Upper lobe of right lung (tissue), 1 donor: ENCODE measurements at regions not wholly inside any gene's neighbourhood (a gene's known extent, or its start where the extent isn't known, plus 50 kb on each side); places are given as distances from the start of the nearest gene placed in this dataset.

ENCODE experiments used
- ATAC-seq: fragments of 200-7000 bp; cut with Tn5 transposase; one replicate; pipeline ENCODE4 v1.9.1; 2020; ENCODE audit warnings: mild to moderate bottlenecking, moderate library complexity
- DNase-seq: peaks from one replicate; pipeline ENCODE4 v3.0.0-alpha.2; 2020
- H3K27ac ChIP-seq: fragments of 200-600 bp; one replicate; pipeline ENCODE4 v1.8.0; 2022
- H3K27me3 ChIP-seq: fragments of 200-600 bp; one replicate; pipeline ENCODE4 v1.8.0; 2022; ENCODE audit warnings: mild to moderate bottlenecking
- H3K36me3 ChIP-seq: fragments of 200-600 bp; one replicate; pipeline ENCODE4 v1.8.0; 2022
- H3K4me1 ChIP-seq: fragments of 200-600 bp; one replicate; pipeline ENCODE4 v1.8.0; 2022
- H3K4me3 ChIP-seq: fragments of 200-600 bp; one replicate; pipeline ENCODE4 v1.8.0; 2022; ENCODE audit warnings: mild to moderate bottlenecking
- H3K9me3 ChIP-seq: fragments of 200-600 bp; one replicate; pipeline ENCODE4 v1.8.0; 2022
- intact Hi-C: fragments of 100-400 bp; cut with DNase I; formaldehyde crosslinking; loops from one replicate; pipeline ENCODE4 v1.11.0; 2022
- TF ChIP-seq, protein P1 (sequence below): fragments of 200-600 bp; IDR thresholded peaks from one replicate; pipeline ENCODE4 v1.8.0; 2022; ENCODE audit warnings: antibody characterized with exemption
- donor health status: DM: no; HTN: yes; CAD: no; lungs with severe emphysema.

DNA sequence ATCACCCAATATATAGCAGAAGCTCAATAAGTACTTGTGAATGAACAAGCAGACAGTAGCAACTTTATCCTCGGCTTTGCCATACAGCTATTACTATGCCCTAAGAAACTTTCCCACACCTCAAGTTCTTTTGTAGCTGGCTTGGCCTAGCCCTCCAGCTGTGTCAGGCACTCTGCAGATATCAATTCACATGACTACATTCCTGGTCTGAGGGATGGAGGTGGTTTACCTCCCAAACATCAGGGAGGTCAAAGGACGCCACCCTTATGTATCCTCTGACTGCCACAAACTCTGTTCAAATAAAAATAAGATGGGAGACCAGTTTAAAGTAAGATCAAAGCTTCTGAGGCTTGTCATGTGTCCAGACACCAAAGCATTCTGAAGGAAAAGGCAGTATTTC is 416.3 kb downstream of the PIK3R1 start:
- no peak for ATAC-seq
- Histone ChIP-seq H3K4me1 (no peaks in the 10 kb centered on the region), H3K4me3 (no peak overlapping the region), H3K36me3 (no peaks in the 10 kb centered on the region), H3K27ac (no peak overlapping the region), H3K27me3 (no peaks in the 10 kb centered on the region), H3K9me3 (no peaks in the 10 kb centered on the region)
- DNase-seq, result no peak
- intact Hi-C loops, result no loop called here
- TF ChIP-seq, protein P1, sequence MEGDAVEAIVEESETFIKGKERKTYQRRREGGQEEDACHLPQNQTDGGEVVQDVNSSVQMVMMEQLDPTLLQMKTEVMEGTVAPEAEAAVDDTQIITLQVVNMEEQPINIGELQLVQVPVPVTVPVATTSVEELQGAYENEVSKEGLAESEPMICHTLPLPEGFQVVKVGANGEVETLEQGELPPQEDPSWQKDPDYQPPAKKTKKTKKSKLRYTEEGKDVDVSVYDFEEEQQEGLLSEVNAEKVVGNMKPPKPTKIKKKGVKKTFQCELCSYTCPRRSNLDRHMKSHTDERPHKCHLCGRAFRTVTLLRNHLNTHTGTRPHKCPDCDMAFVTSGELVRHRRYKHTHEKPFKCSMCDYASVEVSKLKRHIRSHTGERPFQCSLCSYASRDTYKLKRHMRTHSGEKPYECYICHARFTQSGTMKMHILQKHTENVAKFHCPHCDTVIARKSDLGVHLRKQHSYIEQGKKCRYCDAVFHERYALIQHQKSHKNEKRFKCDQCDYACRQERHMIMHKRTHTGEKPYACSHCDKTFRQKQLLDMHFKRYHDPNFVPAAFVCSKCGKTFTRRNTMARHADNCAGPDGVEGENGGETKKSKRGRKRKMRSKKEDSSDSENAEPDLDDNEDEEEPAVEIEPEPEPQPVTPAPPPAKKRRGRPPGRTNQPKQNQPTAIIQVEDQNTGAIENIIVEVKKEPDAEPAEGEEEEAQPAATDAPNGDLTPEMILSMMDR, result no peak

DNA sequence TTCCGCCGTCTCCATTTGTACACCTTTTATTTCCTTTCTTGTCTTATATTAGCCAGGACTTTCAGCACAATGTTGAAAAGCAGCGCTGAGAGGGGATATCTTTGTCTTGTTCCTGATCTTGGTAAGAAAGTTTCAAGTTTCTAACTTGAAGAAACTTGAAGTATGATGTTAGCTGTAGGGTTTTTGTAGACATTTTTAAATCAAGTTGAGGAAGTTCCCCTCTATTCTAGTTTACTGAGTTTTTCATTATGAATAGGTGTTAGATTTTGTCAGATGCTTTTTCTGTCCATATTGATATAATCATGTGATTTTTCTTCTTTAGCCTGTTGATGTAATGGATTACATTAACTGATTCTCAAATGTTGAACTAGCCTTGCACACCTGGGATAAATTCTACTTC is 425.7 kb downstream of the PIK3R1 start:
- Histone ChIP-seq H3K4me1 (no peaks in the 10 kb centered on the region), H3K36me3 (no peaks in the 10 kb centered on the region), H3K9me3 (no peaks in the 10 kb centered on the region), H3K4me3 (no peak overlapping the region), H3K27ac (no peak overlapping the region), H3K27me3 (no peaks in the 10 kb centered on the region)
- no peak for ATAC-seq
- intact Hi-C loops, result no loop called here
- TF ChIP-seq, protein P1, result no peak
- no peak for DNase-seq

DNA sequence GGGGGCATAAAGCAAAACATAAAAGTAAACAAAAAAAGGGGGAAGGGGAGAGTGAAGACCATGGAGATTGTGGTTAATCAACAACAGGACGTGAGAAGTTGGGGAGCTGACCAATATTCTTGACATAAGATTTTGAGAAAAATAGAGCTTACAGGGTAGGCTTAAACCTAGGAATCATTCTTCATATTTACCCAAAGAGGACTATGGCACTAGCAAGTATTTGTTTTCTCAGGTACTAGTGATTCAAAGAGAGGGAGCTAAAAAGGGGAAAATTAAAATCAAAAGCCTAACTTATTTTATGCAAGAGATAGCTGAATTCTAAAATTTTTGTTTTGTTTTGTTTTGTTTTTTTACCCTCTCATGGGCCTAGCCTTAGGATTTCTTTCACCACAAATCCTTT is 427.5 kb downstream of the PIK3R1 start:
- ATAC-seq, result no peak
- H3K27ac ChIP-seq, result no peak overlapping the region
- DNase-seq, result no peak
- intact Hi-C loops, result no loop called here
- TF ChIP-seq, protein P1, result no peak
- no peaks in the 10 kb centered on the region for H3K36me3 ChIP-seq
- no peaks in the 10 kb centered on the region for H3K4me1 ChIP-seq
- H3K4me3 ChIP-seq, result no peak overlapping the region
- H3K9me3 ChIP-seq, result no peaks in the 10 kb centered on the region
- H3K27me3 ChIP-seq, result no peaks in the 10 kb centered on the region

DNA sequence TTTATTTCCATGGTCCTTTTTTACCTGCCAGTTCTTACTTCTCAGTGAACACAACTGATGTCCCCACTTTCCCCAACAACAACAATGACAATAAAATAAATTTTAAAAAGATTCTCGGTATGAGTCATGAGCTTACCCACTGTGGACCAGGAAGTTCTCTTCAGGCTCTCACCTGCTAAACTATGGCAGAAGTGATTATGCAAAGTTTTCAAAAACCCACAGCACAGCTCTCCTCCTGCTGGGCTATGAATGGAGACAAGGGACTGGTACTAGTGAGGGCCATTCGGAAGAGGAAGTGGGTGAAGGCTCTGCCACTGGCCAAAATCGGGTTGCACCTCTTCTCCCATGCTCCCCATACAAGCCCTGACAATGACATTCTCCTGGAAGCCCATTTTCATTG is 429.4 kb downstream of the PIK3R1 start:
- H3K9me3 ChIP-seq, result no peaks in the 10 kb centered on the region
- TF ChIP-seq, protein P1, result no peak
- H3K27ac ChIP-seq, result no peak overlapping the region
- H3K4me3 ChIP-seq, result no peak overlapping the region
- H3K4me1 ChIP-seq, result no peaks in the 10 kb centered on the region
- no peaks in the 10 kb centered on the region for H3K27me3 ChIP-seq
- H3K36me3 ChIP-seq, result no peaks in the 10 kb centered on the region
- DNase-seq, result no peak
- intact Hi-C loops, result no loop called here
- ATAC-seq, result no peak

DNA sequence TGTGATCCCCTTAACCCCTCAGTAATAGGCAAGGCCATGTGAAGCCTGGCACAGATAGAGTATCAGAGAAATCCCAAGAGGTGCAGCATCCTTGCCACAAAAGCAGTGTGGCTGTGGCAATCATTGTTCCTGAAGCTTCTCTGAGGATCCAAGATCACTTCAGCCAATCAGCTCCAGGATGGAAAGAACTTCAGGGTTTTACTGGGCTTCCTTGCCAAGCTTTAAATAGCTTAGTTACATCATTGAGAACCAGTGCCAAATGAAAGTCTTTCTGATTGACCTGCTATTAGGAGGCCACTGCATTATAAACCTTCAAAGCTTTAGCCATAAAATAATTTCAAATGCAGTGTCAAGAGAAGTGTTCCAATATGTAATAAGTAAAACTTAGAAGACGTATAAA is 430.6 kb downstream of the PIK3R1 start:
- H3K27ac ChIP-seq, result no peak overlapping the region
- no peak for DNase-seq
- no peak overlapping the region for H3K4me3 ChIP-seq
- H3K4me1 ChIP-seq, result no peaks in the 10 kb centered on the region
- intact Hi-C loops, result no loop called here
- no peaks in the 10 kb centered on the region for H3K9me3 ChIP-seq
- TF ChIP-seq, protein P1, result no peak
- ATAC-seq, result no peak
- no peaks in the 10 kb centered on the region for H3K27me3 ChIP-seq
- H3K36me3 ChIP-seq, result no peaks in the 10 kb centered on the region

DNA sequence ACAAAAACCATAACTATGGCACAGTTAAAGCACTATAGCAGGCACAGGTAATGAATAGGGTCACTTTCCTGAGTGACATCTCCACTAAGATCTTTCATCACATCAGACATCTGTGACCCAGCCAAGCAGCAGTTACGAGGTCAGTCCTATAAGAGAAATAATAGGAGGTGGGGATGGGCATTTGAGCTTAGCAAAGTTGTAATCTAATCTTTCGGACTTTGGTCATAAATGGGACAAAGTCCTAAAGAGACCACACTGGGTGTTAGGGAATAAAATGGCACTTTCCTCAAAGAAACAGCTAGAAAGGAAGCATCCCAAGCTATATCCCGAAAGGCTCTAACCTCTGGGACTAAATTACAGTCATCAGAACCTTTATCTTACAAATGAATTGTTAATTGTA is 432.2 kb downstream of the PIK3R1 start:
- intact Hi-C loops, result no loop called here
- no peak for ATAC-seq

More for the DNA sequence above, 432.2 kb downstream of the PIK3R1 start:
- Histone ChIP-seq H3K4me1 (no peaks in the 10 kb centered on the region), H3K4me3 (no peak overlapping the region), H3K36me3 (no peaks in the 10 kb centered on the region), H3K27me3 (no peaks in the 10 kb centered on the region), H3K27ac (no peak overlapping the region), H3K9me3 (no peaks in the 10 kb centered on the region)
- no peak for DNase-seq
- TF ChIP-seq, protein P1, result no peak
